Stimulated activated CD8-positive, alpha-beta memory T cell treated with anti-CD3 and anti-CD28 coated beads, Interleukin-12 subunit alpha, Interleukin-12 subunit beta, amount 100 ng/mL, for 24 hours (primary cell): ENCODE measurements at regions not wholly inside any gene's neighbourhood (a gene's known extent, or its start where the extent isn't known, plus 50 kb on each side); places are given as distances from the start of the nearest gene placed in this dataset.
"Not testable (repeated sequence)": the region's sequence is repeated elsewhere in the genome, so short reads cannot be mapped to it uniquely, and the experiment has no call there.

Experiments used
- DNase-seq: peaks from one replicate; pipeline ENCODE4 v3.0.0-alpha.2; 2020; ENCODE audit errors: extremely low read depth

DNA sequence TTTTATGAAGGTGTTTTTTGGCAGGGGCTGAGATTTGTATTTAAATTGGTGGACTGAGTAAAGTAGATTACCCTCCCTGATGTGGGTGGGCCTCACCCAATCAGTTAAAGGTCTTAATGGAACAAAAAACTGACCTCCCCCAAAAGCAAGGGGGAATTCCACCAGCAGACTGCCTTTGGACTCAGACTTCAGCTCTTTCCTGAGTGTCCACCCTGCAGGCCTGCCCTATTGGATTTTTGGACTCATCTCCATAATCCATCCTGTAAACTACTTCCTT is 228.4 kb upstream of the CAND1 start:
- DNase-seq = no peak

DNA sequence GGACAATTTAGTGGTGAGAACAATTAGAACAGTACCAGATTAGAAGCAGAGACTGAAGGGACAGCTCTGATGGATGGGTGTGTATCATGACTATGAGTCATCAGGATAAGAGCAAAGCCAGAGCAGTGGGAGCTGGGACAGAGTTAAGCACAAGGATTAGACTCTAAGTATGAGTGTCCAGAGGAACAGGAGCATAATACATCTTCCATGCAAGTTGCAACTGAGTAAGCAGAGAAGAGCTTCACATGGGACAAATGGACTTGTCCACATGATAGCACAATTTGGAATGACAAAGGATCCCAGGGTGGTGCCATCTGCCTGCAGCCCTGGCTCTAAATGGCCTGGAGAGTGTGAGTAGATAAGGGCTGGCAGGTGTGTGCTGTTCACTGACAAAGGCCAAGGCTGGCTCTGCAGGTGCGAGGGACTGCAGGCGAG is 226.4 kb upstream of the CAND1 start:
- no peak for DNase-seq

DNA sequence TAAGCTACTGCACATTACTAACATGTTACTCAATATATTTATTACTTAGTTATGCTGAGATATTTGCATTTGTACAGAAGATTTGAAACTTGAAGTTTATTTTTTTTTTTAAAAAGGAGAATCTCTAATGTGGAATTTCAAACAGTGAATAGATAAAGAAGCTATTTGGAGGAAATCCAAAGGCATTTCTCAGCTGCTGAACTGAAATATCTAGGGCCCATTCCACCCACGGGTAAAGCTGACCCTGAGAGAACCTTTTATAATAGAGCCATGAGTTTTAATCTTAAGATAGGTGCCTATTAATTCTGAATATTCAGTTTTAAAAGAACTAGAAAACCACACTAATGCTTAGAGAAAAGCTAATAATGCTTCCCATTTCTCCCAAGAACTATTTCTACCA is 225.4 kb upstream of the CAND1 start:
- no peak for DNase-seq

DNA sequence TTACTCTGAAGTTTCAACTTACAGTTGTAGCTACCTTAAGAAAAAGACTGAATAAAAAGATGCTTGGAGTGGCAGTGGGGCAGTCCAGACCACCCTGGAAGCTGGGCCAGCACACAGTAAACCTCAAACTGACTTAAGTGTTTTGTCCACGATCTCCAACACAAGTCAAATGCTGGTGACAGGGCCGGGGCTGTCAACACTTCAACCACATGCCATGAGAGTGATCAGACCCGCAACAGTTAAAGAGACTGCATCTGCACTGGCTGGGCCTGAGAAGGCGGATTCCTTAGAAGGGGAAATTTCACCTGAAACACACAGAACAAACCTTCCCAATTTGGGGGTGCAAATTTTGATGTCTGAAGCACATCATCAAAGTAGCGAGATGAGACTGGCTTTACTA is 223.5 kb upstream of the CAND1 start:
- DNase-seq = no peak

DNA sequence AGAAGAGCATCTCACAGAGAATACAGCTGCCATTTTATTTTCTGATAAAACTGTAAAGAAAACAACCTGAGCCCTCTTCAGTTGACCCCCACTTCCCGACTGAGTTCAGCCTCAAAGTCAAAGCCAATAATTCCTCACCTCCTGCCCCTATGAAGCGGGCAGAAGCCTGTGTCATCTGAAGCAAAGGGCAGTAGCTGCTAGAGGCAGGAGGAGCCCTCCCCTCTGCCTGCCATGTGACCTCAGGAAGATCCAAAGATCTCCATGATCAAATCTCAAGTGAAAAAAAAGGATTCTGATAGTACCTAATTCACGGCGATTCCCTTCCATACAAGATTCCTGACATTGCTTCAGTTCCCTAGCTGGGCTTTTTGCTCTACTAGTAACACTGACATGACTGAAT is 223.1 kb upstream of the CAND1 start:
- no peak for DNase-seq

DNA sequence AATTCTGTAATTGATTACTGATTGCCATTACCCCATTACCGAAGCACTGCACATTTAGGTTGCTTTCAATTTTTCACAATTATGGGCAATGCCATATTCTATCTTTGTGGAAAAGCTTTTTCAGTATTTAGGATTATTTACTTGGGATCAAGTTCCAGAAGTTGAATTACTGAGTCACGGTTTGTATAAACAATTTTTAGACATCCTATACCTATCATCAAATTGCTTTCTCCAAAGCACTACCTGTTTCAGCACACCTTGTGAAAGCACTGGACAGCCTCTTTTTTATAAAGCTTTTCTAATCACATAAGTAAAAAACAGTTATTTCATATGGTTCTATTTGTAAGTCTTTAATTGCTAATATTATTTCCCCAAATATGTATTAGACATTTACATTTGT is 221.5 kb upstream of the CAND1 start:
- no peak for DNase-seq

DNA sequence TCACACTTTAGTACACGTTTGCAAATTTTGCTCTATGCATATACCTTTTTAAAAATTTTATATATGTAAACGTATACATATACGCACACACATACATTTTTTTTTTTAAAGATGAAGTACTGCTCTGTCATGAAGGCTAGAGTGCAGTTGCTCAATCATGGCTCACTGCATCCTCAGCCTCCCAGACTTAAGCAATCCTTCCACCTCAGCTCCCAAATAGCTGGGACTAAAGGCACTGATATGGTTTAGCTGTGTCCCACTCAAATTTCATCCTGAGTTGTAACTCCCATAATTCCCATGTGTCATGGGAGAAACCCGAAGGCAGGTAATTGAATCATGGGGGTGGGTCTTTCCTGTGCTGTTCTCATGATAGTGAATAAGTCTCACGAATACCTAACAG is 220.8 kb upstream of the CAND1 start:
- no peak for DNase-seq

DNA sequence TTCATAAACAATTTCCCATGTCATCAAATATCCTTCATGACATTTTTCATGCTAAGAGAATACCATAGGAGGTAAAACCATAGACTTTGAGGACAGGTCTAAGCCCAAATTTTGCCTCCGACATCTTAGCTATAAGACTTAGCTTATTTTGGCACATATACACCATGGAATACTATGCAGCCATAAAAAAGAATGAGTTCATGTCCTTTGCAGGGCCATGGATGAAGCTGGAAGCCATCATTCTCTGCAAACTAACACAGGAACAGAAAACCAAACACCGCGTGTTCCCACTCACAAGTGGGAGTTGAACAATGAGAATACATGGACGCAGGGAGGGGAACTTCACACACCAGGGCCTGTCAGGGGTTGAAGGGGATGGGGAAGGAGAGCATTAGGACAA is 220.0 kb upstream of the CAND1 start:
- DNase-seq = not testable (repeated sequence)

DNA sequence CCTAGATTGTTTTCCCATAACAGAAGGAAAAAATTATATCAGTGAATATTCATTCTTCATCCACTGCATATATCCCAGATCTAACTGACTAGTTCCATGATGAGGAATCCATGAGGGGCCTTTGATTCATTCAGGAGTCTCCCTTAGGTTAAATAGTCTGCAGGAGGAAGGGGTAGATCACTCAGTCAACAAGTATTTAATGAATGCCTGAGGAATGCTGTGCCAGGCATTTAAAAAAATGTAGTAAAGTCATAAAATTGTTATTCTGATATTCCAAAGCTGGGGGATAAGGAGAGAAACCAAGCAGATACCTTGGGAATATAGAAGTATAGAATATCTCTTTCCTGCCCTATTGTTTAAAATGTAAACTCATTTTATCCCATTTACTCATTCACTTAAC is 216.2 kb upstream of the CAND1 start:
- no peak for DNase-seq

DNA sequence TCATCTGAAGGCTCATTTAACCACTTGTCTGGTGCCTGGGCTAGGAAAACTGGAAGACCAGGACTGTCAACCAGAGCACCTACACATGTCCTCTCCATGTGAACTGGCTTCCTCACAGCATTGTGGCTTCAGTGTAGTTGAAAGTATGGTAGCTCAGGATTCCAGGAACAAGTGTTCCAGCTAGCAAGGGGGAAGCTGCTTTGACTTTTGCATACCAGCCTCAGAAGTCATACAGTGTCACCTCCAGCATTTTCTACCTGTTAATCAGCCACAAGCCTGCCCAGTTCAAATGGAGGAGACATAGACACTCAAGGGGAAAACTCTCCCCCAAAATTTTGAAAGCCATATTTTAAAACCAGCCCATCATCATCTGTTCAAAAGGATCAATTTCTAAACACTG is 212.8 kb upstream of the CAND1 start:
- no peak for DNase-seq

DNA sequence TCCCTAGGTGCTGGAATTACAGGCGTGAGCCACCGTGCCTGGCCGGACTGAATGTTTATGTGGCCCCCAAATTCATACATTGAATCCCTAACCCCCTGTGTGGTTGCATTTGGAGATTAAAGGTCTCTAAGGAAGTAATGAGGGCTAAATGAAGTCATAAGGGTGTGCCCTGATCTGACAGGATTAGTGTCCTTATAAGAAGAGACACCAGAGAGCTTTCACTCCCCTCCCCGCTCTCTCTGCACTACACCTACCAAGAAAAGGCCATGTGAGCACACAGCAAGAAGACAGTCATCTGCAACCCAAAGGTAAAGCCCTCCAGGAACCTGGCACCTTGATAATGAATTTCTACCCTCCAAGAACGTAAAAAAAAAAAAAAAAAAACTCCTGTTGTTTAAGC is 212.1 kb upstream of the CAND1 start:
- DNase-seq = no peak

DNA sequence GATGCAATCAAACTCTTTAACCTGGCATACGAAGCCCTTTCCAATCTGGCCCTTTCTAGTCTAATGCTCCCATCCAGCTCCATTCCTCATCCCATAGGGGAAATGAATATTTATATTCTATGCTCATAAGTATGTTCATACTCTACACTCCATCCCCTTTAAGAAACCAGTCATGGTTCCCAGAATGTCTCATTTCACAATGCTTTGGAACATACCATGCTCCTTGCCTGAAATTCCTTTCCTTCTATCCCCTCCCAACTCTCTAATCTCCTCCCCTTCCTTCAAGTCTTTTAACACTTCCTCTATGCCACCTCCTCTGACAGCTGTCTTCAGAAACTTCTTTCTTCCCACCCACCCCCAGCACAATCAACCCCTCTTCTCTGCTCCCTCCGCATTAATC is 207.0 kb upstream of the CAND1 start:
- DNase-seq = no peak

DNA sequence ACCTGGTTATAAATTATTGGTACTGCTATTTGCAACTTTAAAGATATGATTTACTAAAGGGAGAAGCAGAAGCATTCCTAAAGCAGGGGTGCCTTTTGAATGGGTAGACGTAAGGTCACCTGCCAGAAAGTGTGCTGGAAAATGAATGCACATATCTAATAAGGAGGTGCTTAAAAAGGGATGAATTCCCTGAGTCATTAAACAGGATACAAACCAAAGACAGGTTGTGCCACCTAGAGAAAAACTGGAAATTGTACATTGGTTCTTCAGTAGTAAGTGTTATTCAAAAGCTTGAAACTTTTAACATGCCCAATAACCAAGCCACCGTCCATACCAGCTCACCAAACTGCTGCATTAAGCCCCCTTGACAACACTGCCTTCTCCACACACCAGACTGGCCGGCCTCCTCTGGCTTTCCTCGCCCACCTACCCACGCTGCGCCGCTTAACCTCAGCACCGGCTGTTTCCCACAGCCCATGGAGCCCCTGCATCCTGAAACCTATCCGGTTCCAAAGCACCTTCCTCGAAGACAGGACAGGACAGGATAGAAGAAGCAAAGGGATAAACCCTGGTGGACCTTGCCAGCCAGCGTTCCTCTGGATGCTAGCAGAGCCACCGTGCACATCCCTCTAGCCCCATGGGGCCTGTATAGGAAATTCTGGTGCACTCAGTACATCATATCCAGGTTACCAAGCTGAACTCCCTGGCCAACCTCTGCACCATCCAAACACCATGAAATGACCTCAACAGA is 201.5 kb upstream of the CAND1 start:
- DNase-seq = no peak

DNA sequence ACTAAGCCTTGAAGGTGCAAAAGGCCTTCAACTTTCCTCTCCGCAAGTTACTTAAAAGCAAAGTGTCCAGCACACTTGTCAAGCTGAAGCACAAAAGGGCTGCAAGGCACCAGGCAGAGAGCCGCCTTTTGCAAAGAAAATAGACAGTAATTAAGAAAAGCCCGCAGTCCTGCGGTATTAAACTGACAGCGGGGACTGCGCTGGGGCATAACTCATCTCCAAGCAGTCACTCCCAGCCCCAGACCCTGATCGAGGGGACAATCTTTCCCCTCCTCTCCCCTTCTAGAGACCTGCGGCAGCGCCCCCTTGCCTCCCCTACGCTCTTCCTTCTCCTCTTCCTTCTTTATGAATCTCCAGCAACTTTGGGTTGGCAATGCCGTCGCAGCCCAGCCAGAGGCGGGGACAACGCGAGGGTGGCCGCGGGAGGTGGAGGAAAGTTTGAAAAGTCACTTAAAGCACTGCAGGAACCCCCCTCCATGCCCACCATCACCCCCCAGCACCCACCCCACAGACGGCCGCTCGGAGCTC is 200.9 kb upstream of the CAND1 start:
- DNase-seq = no peak

DNA sequence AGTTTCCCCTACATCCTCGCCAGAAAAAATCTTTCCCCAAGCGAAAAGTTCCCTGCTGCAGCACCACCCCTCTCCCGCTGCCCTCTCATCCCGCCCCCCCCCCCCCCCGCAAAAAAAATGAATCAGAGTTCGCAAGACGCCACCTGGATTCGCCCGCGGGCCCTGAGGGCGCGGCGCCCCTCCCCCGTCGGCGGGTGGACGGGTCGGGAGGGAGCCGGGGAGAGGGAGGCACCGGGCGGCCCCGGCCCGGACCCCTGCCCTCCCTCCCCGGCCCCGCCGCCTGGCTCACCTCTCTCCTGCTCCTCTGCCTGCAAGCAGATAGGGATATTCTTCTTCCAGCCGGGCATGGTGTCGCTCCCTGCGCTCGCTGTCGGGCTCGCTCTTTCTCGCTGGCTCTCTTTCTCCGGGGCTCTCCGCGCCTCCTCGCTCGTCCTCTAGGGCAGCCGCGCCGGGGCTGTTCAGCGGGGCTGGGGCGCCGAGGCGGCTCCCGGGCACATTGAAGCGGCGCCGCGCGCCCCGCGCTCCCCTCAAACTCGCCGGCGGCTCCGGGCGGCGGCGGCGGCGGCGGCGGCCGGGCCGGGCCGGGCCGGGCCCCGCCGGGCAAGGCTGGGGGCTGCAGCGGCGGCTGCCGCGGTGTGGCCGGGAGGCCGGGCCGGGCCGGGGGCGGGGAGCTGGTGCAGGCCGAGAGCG is 200.3 kb upstream of the CAND1 start:
- DNase-seq = no peak

DNA sequence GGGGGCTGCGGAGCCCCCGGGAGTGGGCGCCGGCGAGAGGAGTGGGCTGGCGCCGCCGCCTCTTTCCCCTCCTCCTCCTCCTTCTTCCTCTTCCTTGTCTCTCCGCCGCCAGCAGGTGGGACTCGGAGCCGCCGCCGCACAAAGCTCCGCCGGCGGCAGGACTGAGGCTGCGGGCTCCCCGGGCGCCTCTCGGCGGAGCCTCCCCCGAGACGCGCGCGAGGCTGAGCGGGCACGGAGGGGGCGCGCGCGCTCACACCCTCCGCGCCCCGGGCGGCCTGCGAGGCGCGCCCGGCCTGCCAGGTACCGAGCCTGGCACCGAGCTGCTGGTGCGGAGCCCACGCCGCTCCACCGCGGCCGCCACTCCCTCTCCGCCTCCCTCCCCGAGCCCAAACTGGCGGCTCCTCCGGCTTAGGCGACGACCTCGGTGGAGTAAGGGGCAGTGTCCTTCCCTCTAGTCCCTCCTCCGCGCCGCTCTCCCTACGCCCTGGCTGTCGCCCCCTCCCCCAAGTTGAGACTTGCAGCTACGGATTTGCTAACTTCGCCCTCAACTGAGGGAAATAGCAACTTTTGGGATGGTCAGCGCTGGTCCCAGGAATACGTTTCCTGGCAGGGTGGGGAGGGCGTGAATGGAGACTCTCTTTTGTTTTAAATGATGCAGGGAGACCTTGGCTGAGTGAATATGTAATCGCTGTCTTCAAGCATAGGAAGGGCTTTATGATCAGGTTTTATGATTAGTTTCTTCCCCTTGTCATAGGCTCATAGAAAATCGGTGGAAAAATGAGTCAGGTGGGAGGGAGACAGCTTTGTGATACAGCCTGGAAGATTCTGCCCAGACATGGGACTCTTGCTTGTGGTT is 199.5 kb upstream of the CAND1 start:
- DNase-seq = no peak

DNA sequence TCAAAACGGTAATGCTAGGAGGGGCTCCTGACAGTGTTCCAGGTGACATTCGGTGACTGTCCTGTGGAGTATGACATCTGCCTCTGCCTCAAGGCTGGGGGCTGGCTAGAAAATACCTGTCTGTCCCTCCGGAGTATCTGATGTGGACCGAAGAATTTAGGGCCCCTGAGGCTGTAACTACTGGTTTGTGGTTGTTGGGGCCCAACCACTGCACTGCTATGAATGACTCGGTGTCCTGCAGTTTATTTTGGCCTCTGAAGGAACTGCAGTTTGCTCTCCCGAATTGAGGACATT is 198.9 kb upstream of the CAND1 start:
- no peak for DNase-seq

DNA sequence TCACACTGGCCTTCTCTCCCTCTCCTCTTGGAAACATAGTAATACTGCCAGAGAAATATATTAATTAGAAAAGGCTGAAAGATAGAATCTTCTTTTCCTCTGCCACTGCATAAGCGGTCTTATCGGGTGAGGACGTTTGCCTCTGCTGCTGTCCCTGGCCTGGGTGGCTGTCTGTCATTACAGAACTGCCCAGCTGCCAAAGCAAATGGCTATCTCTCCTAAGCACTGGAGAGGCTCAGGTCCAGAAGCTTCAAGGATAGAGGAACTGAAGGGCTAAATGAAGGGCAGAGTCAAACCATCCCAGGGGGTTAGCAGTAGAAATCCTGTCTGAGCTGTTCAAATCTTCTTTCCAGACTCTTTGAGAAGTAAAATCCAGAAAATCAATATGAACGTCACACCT is 198.6 kb upstream of the CAND1 start:
- DNase-seq = no peak

DNA sequence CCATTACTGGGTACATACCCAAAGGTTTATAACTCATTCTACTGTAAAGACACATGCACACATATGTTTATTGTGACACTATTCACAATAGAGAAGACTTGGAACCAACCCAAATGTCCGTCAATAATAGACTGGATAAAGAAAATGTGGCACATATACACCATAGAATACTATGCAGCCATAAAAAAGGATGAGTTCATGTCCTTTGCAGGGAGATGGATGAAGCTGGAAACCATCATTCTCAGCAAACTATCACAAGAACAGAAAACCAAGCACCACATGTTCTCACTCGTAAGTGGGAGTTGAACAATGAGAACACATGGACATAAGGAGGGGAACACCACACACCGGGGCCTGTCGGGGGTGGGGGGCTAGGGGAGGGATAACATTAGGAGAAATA is 196.9 kb upstream of the CAND1 start:
- not testable (repeated sequence) for DNase-seq

DNA sequence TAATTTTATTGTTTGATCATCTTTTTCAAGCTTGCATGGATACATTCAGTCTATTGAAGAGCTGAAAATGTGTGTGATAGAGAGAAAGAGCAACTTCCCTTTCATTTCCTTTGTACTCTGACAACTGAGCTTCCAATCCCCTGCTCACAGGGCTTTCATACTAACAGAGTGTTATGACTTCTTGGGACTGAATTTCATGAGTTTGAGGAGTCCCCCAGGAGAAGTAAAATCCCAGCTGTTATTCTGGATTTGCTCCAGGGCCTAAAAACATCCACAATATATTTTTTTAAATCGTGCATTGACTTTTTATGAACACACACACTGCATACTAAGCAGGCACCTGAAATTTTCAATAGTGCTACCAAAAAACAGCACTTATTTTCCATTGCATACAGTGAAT is 195.8 kb upstream of the CAND1 start:
- DNase-seq = no peak

DNA sequence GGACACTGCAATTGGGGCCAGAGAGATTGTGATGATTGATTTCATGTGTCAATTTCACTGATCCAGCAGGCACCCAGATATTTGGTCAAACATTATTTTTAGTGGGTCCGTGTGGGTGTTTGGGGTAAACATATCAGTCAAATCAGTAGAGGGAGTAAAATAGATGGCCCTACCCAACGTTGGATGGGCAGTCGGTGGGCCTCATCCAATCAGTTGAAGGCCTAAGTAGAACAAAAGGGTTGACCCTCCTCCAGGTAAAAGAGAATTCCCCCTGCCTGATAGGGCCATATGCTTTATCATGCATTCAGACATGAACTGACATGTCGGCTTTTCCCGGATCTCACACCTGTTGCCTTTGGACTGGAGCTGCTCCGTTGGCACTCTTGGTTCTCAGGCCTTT is 195.1 kb upstream of the CAND1 start:
- DNase-seq = no peak

DNA sequence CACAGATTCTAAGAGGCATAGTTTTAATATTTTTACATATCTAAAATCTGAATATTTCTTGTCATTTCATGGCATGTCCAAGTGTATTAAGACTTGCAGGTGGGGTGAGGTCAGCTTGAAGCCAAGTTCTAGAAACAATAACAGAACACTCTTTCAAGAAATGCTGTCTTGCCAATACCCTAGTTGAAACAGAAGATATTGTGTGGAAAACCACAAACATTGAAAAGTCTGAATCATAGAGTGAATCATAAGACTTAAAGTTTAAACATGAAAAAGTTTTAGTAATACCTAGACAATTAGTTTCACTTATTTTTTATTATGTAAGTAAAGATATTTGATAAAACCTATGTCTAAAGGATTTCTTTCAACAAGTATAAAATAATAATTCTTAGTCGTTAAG is 191.5 kb upstream of the CAND1 start:
- DNase-seq = no peak

DNA sequence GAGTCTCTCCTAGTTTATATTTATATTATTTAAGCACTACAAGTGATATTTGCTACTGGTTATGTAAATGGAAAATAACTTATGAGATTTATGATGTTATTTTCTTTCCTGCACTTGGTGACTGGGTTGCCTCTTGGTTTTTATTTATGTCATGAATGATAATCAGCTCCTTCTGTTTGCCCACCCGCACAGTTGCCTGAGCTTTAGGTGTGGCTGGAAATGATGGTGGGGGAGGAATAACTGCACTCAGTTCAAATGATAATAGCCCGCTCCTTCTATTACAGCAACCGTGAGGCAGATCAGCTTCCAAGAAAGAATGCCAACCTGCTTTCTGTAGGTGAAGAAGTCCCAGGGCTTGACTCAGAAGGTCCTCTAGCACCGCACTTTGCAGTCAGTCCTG is 190.2 kb upstream of the CAND1 start:
- DNase-seq = no peak
